Loucy (cell line): ENCODE measurements at regions not wholly inside any gene's neighbourhood (a gene's known extent, or its start where the extent isn't known, plus 50 kb on each side); places are given as distances from the start of the nearest gene placed in this dataset.

Experiments used
- EZH2phosphoT487 ChIP-seq: fragments of 200-600 bp; IDR thresholded peaks from 2 replicates; pipeline ENCODE4 v1.6.1; 2018; ENCODE audit warnings: antibody characterized with exemption, mild to moderate bottlenecking, moderate library complexity, borderline replicate concordance
- TF ChIP-seq, protein P1 (sequence below): fragments of 200-600 bp; sonication (generic); conservative IDR thresholded peaks from 2 replicates; pipeline ENCODE4 v1.5.1; 2014; ENCODE audit warnings: mild to moderate bottlenecking, antibody characterized with exemption, low read length

- TF ChIP-seq EZH2phosphoT487 = no peak
- TF ChIP-seq, protein P1, sequence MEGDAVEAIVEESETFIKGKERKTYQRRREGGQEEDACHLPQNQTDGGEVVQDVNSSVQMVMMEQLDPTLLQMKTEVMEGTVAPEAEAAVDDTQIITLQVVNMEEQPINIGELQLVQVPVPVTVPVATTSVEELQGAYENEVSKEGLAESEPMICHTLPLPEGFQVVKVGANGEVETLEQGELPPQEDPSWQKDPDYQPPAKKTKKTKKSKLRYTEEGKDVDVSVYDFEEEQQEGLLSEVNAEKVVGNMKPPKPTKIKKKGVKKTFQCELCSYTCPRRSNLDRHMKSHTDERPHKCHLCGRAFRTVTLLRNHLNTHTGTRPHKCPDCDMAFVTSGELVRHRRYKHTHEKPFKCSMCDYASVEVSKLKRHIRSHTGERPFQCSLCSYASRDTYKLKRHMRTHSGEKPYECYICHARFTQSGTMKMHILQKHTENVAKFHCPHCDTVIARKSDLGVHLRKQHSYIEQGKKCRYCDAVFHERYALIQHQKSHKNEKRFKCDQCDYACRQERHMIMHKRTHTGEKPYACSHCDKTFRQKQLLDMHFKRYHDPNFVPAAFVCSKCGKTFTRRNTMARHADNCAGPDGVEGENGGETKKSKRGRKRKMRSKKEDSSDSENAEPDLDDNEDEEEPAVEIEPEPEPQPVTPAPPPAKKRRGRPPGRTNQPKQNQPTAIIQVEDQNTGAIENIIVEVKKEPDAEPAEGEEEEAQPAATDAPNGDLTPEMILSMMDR = no peak
Measured at GRCh38 chr2:239720361-239721360, 304.5 kb downstream of the NDUFA10 start.
